Sigmoid colon (tissue), 4 donors: ENCODE measurements at regions not wholly inside any gene's neighbourhood (a gene's known extent, or its start where the extent isn't known, plus 50 kb on each side); places are given as distances from the start of the nearest gene placed in this dataset.

Source experiments
- EP300 ChIP-seq, 4 donors: sonication (generic); formaldehyde crosslinking; IDR thresholded peaks; one replicate each; pipeline ENCODE4 v1.6.1; 2017; ENCODE audit warnings: antibody characterized with exemption in 4 of 4
- POLR2A ChIP-seq, 2 donors: fragments of 450-650 bp; IDR thresholded peaks; one replicate each; pipeline ENCODE4 v1.6.1; 2016; ENCODE audit warnings: antibody characterized with exemption in 2 of 2, mild to moderate bottlenecking in 2 of 2, moderate library complexity in 2 of 2
- POLR2AphosphoS5 ChIP-seq, 4 donors: sonication (generic); formaldehyde crosslinking; IDR thresholded peaks; one replicate each; pipeline ENCODE4 v1.6.1; 2017; ENCODE audit warnings: antibody characterized with exemption in 4 of 4
- TF ChIP-seq, protein P1 (sequence below), 4 experiments: fragments of 450-650 bp in 3 of 4; fragments of 200-600 bp in 1 of 4; IDR thresholded peaks; one replicate each; pipeline ENCODE4 v1.5.1; 2016 to 2019; ENCODE audit warnings: antibody characterized with exemption in 4 of 4, mild to moderate bottlenecking in 3 of 4, moderate library complexity in 2 of 4

DNA sequence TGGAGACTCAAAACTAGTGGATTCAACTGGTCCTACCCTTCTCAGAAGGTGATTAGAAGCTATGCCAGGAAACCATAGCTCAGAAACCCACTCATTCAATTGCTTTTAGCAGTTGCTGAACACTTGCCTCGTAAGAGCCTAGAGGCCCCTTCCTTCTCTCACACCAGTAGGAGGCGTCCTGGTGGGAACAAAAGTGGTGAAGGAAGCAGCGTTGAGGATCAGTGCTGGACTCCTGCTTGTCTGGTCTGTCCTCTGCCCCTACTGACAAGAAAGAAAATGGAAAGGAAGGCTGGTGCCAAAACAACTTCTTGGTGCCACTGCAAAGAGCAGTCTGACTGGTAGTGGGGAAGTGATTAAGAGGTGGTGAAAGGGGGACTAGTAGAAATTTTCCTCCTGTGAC lies 269.7 kb downstream of the LMO4 start:
- TF ChIP-seq, protein P1, sequence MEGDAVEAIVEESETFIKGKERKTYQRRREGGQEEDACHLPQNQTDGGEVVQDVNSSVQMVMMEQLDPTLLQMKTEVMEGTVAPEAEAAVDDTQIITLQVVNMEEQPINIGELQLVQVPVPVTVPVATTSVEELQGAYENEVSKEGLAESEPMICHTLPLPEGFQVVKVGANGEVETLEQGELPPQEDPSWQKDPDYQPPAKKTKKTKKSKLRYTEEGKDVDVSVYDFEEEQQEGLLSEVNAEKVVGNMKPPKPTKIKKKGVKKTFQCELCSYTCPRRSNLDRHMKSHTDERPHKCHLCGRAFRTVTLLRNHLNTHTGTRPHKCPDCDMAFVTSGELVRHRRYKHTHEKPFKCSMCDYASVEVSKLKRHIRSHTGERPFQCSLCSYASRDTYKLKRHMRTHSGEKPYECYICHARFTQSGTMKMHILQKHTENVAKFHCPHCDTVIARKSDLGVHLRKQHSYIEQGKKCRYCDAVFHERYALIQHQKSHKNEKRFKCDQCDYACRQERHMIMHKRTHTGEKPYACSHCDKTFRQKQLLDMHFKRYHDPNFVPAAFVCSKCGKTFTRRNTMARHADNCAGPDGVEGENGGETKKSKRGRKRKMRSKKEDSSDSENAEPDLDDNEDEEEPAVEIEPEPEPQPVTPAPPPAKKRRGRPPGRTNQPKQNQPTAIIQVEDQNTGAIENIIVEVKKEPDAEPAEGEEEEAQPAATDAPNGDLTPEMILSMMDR (IDR thresholded peaks at IDR 0.05) = no peak
- no peak for TF ChIP-seq POLR2AphosphoS5 (IDR thresholded peaks at IDR 0.05)
- TF ChIP-seq POLR2A (IDR thresholded peaks at IDR 0.05) = no peak
- TF ChIP-seq EP300 (IDR thresholded peaks at IDR 0.05) = no peak
